IMR-90 (cell line): ENCODE measurements at regions not wholly inside any gene's neighbourhood (a gene's known extent, or its start where the extent isn't known, plus 50 kb on each side); places are given as distances from the start of the nearest gene placed in this dataset.

Experiments
- ATAC-seq: fragments of 200-7000 bp; cut with Tn5 transposase; 2 replicates; pipeline ENCODE4 v1.9.1; 2020; ENCODE audit warnings: low read depth, mild to moderate bottlenecking, moderate library complexity
- BruUV-seq: library from RNA; stranded (reverse); fragments of 400-500 nt; replicated peaks from 2 replicates; lab custom pipeline; 2021; lab: Mats Ljungman, UMichigan
- CTCF ChIA-PET: fragments of 300-600 bp; formaldehyde crosslinking; extraction: SDS; loops from one replicate; lab custom pipeline; 2021; ENCODE audit warnings: antibody characterized with exemption; lab: Yijun Ruan, JAX
- POLR2A ChIA-PET: fragments of 300-600 bp; sonication (Branson Sonifier 250); formaldehyde crosslinking; loops from one replicate; lab custom pipeline; 2022; ENCODE audit warnings: antibody characterized with exemption; ENCODE audit not compliant: unreplicated experiment; lab: Charles Lee
- DNase-seq: peaks from one replicate; pipeline ENCODE4 v3.0.0; 2013
- H2AFZ ChIP-seq: replicated peaks from 2 replicates; pipeline ENCODE3; 2013; ENCODE audit warnings: low read length, mild to moderate bottlenecking; ENCODE audit not compliant: poor library complexity
- H2AK5ac ChIP-seq: 2 replicates; pipeline ENCODE4 v1.6.1; 2013; ENCODE audit warnings: low read depth, low read length, inconsistent platforms
- H2AK9ac ChIP-seq: replicated peaks from 2 replicates; pipeline ENCODE3; 2013; ENCODE audit warnings: mild to moderate bottlenecking, low read depth, low read length, moderate library complexity; ENCODE audit not compliant: poor library complexity
- H2BK120ac ChIP-seq: 2 replicates; pipeline ENCODE4 v1.6.1; 2013; ENCODE audit warnings: low read depth, low read length, inconsistent platforms
- H2BK15ac ChIP-seq: 3 replicates; pipeline ENCODE4 v1.6.1; 2013; ENCODE audit warnings: low read depth, low read length, inconsistent platforms
- H2BK20ac ChIP-seq: 2 replicates; pipeline ENCODE4 v1.6.1; 2013; ENCODE audit warnings: low read depth, mild to moderate bottlenecking, inconsistent platforms, low read length, moderate library complexity
- H2BK5ac ChIP-seq: 2 replicates; pipeline ENCODE4 v1.6.1; 2013; ENCODE audit warnings: mild to moderate bottlenecking, low read depth, low read length, inconsistent platforms; ENCODE audit not compliant: poor library complexity, severe bottlenecking
- H3K14ac ChIP-seq: replicated peaks from 2 replicates; pipeline ENCODE4 v1.6.1; 2013; ENCODE audit warnings: low read depth, low read length, inconsistent platforms
- H3K18ac ChIP-seq: 2 replicates; pipeline ENCODE4 v1.6.1; 2013; ENCODE audit warnings: low read depth, low read length, control low read depth
- H3K23ac ChIP-seq: 2 replicates; pipeline ENCODE4 v1.6.1; 2013; ENCODE audit warnings: low read depth, low read length, inconsistent platforms
- H3K27ac ChIP-seq: 2 replicates; pipeline ENCODE4 v1.5.1; 2013; ENCODE audit warnings: mild to moderate bottlenecking, control low read depth, low read length; ENCODE audit not compliant: insufficient read depth
- H3K27me3 ChIP-seq: 2 replicates; pipeline ENCODE4 v1.6.1; 2013; ENCODE audit warnings: low read length; ENCODE audit not compliant: control insufficient read depth, insufficient read depth
- H3K36me3 ChIP-seq: 2 replicates; pipeline ENCODE4 v1.6.1; 2013; ENCODE audit warnings: low read length, mixed read lengths; ENCODE audit not compliant: control insufficient read depth, insufficient read depth
- H3K4ac ChIP-seq: 2 replicates; pipeline ENCODE4 v1.6.1; 2013; ENCODE audit warnings: low read depth, low read length, inconsistent platforms
- H3K4me1 ChIP-seq: 2 replicates; pipeline ENCODE4 v1.6.1; 2013; ENCODE audit warnings: low read length, mixed read lengths; ENCODE audit not compliant: control insufficient read depth, insufficient read depth
- H3K4me2 ChIP-seq: 2 replicates; pipeline ENCODE4 v1.6.1; 2013; ENCODE audit warnings: low read depth, mild to moderate bottlenecking, control low read depth, low read length, moderate library complexity
- H3K4me3 ChIP-seq: 2 replicates; pipeline ENCODE4 v1.5.1; 2013; ENCODE audit warnings: low read depth, mild to moderate bottlenecking, control low read depth, low read length, moderate library complexity; ENCODE audit not compliant: insufficient read depth
- H3K56ac ChIP-seq: 2 replicates; pipeline ENCODE4 v1.6.1; 2013; ENCODE audit warnings: low read length, inconsistent platforms; ENCODE audit not compliant: insufficient read depth; ENCODE audit errors: extremely low read depth
- H3K79me1 ChIP-seq, 2 experiments: 2 replicates each; pipeline ENCODE4 v1.6.1; 2013; ENCODE audit warnings: low read length in 2 of 2, inconsistent platforms in 1 of 2, low read depth in 1 of 2
- H3K9ac ChIP-seq: 2 replicates; pipeline ENCODE4 v1.6.1; 2013; ENCODE audit warnings: low read depth, low read length, control low read depth
- H3K9me1 ChIP-seq: 2 replicates; pipeline ENCODE4 v1.6.1; 2013; ENCODE audit warnings: low read length, inconsistent platforms; ENCODE audit not compliant: insufficient read depth
- H3K9me3 ChIP-seq: 2 replicates; pipeline ENCODE4 v1.6.1; 2013; ENCODE audit warnings: low read length; ENCODE audit not compliant: control insufficient read depth, insufficient read depth
- H4K20me1 ChIP-seq: 2 replicates; pipeline ENCODE4 v1.6.1; 2013; ENCODE audit warnings: low read length, inconsistent platforms; ENCODE audit not compliant: insufficient read depth
- H4K5ac ChIP-seq: 2 replicates; pipeline ENCODE4 v1.6.1; 2013; ENCODE audit warnings: mild to moderate bottlenecking, low read depth, low read length, control low read depth
- H4K8ac ChIP-seq, 2 experiments: 2 replicates each; pipeline ENCODE4 v1.6.1; 2013; ENCODE audit warnings: low read depth in 2 of 2, low read length in 2 of 2, control low read depth in 1 of 2, inconsistent platforms in 1 of 2
- H4K91ac ChIP-seq: 2 replicates; pipeline ENCODE4 v1.6.1; 2013; ENCODE audit warnings: low read depth, low read length, inconsistent platforms; ENCODE audit not compliant: insufficient read depth
- BHLHE40 ChIP-seq: fragments of 150-350 bp; IDR thresholded peaks from 2 replicates; pipeline ENCODE4 v1.6.1; 2016; ENCODE audit warnings: mild to moderate bottlenecking, low read depth, low read length
- CEBPB ChIP-seq: IDR thresholded peaks from 2 replicates; pipeline ENCODE4 v1.6.1; 2012; ENCODE audit warnings: low read depth, low read length, improper control_type of control experiment
- FOS ChIP-seq: fragments of 150-350 bp; IDR thresholded peaks from 2 replicates; pipeline ENCODE4 v1.6.1; 2016; ENCODE audit warnings: low read depth, low read length
- MAZ ChIP-seq: IDR thresholded peaks from 2 replicates; pipeline ENCODE4 v1.6.1; 2012; ENCODE audit warnings: low read depth, mild to moderate bottlenecking, low read length, improper control_type of control experiment, moderate library complexity, borderline replicate concordance
- MXI1 ChIP-seq: IDR thresholded peaks from 2 replicates; pipeline ENCODE4 v1.6.1; 2012; ENCODE audit warnings: low read depth, mild to moderate bottlenecking, low read length, moderate library complexity, borderline replicate concordance
- NFE2L2 ChIP-seq: fragments of 150-350 bp; IDR thresholded peaks from 2 replicates; pipeline ENCODE4 v1.6.1; 2016; ENCODE audit warnings: low read depth, mild to moderate bottlenecking, low read length
- RCOR1 ChIP-seq: IDR thresholded peaks from 2 replicates; pipeline ENCODE4 v1.6.1; 2012; ENCODE audit warnings: mild to moderate bottlenecking, low read length, improper control_type of control experiment; ENCODE audit not compliant: insufficient replicate concordance
- RFX5 ChIP-seq: IDR thresholded peaks from 2 replicates; pipeline ENCODE4 v1.8.0; 2012; ENCODE audit warnings: low read depth, mild to moderate bottlenecking, low read length, moderate library complexity
- WGBS, 2 experiments: methylation state at CpG; one replicate each; pipeline versions ENCODE4 v1.1.5 to v1.1.7; 2013; ENCODE audit warnings: missing lambda C conversion rate in 2 of 2; ENCODE audit not compliant: insufficient read length in 1 of 2; ENCODE audit errors: extremely low coverage in 2 of 2; 5-methylcytosine and 5-hydroxymethylcytosine counted together
- dilution Hi-C: fragments of 300-500 bp; cut with HindIII; formaldehyde crosslinking; loops from one replicate; pipeline ENCODE4 v1.14.3; 2018; ENCODE audit warnings: low sequenced_read_pairs; ENCODE audit not compliant: unreplicated experiment
- in situ Hi-C: fragments of 300-500 bp; cut with MboI; formaldehyde crosslinking; loops from 3 replicates; pipeline ENCODE4 v1.14.3; 2019; ENCODE audit warnings: low sequenced_read_pairs, inconsistent platforms, mixed read lengths
- intact Hi-C: fragments of 100-400 bp; cut with micrococcal nuclease; formaldehyde crosslinking; loops from 2 replicates; pipeline ENCODE4 v1.10.0; 2022
- TF ChIP-seq, protein P1 (sequence below): fragments of 150-350 bp; IDR thresholded peaks from 2 replicates; pipeline ENCODE4 v1.6.1; 2017; ENCODE audit warnings: mild to moderate bottlenecking, antibody characterized with exemption, low read length, low read depth
- TF ChIP-seq, protein P2 (sequence below): fragments of 150-350 bp; IDR thresholded peaks from 2 replicates; pipeline ENCODE4 v1.6.1; 2016; ENCODE audit warnings: low read depth, mild to moderate bottlenecking, low read length, moderate library complexity, borderline replicate concordance
- TF ChIP-seq, protein P3 (sequence below): conservative IDR thresholded peaks from 2 replicates; pipeline ENCODE4 v1.5.1; 2012; ENCODE audit warnings: mild to moderate bottlenecking, low read depth, low read length, improper control_type of control experiment

DNA sequence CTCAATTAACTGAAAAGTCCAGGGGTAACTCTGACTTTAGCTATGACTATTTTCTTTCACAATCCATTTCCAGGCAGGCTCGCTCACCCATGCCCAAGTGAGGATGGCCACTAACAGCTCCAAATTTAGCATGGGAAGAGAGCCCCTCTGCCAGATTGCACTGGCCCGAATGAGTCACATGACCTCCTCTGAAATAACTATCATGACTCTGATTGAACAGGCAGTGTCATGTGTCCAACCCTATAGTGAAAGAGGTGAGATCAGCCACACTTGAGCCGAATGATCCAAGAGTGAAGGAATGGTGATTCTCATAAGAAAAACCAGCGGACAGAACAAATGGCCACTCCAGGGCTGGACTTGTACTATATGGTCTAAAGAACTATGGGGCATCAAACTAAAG is 242.3 kb downstream of the NSG2 start:
- Histone ChIP-seq H3K9ac (no peak overlapping the region), H2BK5ac (no peak overlapping the region), H3K9me3 (no peaks in the 10 kb centered on the region; the same call in 1 of the 2 replicates), H3K4ac (no peak overlapping the region), H3K4me3 (no peak overlapping the region), H2BK120ac (no peak overlapping the region), H3K9me1 (no peaks in the 10 kb centered on the region), H3K18ac (no peak overlapping the region), H3K14ac (no peak overlapping the region), H4K5ac (no peak overlapping the region), H3K27me3 (no peaks in the 10 kb centered on the region), H3K79me1 (no peaks in the 10 kb centered on the region), H2BK15ac (no peak overlapping the region), H2AK5ac (no peak overlapping the region), H4K20me1 (no peaks in the 10 kb centered on the region), H2BK20ac (no peak overlapping the region), H3K27ac (no peak overlapping the region), H4K8ac (no peak overlapping the region), H2AK9ac (no peak overlapping the region), H3K36me3 (no peaks in the 10 kb centered on the region), H3K4me2 (no peak overlapping the region), H3K56ac (no peak overlapping the region), H2AFZ (no peak overlapping the region), H4K91ac (no peak overlapping the region), H3K4me1 (no peaks in the 10 kb centered on the region), H3K23ac (no peak overlapping the region)
- no TSS peak for BruUV-seq
- DNase-seq (no peak), ATAC-seq (no peak)
- in situ Hi-C loops (no loop called here), intact Hi-C loops (no loop called here), dilution Hi-C loops (no loop called here)
- 67% methylated on average over 1 of the region's 4 CpGs; no CpG with 5 or more reads in 1 of the 2 experiments for WGBS, 2 experiments
- ChIA-PET CTCF (interaction anchor here (0.6 kb wide), 1 partner anchor 39 kb away, joined by 6 read pairs; no protein-coding TSS in a partner anchor), POLR2A (no interaction called here)
- TF ChIP-seq RFX5 (no peak), FOS (no peak), RCOR1 (no peak), MAZ (no peak), MXI1 (no peak), NFE2L2 (no peak), CEBPB (no peak), BHLHE40 (no peak)
- TF ChIP-seq, protein P1, sequence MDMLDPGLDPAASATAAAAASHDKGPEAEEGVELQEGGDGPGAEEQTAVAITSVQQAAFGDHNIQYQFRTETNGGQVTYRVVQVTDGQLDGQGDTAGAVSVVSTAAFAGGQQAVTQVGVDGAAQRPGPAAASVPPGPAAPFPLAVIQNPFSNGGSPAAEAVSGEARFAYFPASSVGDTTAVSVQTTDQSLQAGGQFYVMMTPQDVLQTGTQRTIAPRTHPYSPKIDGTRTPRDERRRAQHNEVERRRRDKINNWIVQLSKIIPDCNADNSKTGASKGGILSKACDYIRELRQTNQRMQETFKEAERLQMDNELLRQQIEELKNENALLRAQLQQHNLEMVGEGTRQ, result no peak
- TF ChIP-seq, protein P2, sequence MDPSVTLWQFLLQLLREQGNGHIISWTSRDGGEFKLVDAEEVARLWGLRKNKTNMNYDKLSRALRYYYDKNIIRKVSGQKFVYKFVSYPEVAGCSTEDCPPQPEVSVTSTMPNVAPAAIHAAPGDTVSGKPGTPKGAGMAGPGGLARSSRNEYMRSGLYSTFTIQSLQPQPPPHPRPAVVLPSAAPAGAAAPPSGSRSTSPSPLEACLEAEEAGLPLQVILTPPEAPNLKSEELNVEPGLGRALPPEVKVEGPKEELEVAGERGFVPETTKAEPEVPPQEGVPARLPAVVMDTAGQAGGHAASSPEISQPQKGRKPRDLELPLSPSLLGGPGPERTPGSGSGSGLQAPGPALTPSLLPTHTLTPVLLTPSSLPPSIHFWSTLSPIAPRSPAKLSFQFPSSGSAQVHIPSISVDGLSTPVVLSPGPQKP, result no peak
- TF ChIP-seq, protein P3, sequence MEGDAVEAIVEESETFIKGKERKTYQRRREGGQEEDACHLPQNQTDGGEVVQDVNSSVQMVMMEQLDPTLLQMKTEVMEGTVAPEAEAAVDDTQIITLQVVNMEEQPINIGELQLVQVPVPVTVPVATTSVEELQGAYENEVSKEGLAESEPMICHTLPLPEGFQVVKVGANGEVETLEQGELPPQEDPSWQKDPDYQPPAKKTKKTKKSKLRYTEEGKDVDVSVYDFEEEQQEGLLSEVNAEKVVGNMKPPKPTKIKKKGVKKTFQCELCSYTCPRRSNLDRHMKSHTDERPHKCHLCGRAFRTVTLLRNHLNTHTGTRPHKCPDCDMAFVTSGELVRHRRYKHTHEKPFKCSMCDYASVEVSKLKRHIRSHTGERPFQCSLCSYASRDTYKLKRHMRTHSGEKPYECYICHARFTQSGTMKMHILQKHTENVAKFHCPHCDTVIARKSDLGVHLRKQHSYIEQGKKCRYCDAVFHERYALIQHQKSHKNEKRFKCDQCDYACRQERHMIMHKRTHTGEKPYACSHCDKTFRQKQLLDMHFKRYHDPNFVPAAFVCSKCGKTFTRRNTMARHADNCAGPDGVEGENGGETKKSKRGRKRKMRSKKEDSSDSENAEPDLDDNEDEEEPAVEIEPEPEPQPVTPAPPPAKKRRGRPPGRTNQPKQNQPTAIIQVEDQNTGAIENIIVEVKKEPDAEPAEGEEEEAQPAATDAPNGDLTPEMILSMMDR, result no peak
